Right lobe of liver (tissue), 6 donors: ENCODE measurements at regions not wholly inside any gene's neighbourhood (a gene's known extent, or its start where the extent isn't known, plus 50 kb on each side); places are given as distances from the start of the nearest gene placed in this dataset.

Experiments used
- ATAC-seq, 4 donors: fragments of 200-7000 bp; cut with Tn5 transposase; one replicate each; pipeline ENCODE4 v1.9.1; 2020; ENCODE audit warnings: mild to moderate bottlenecking in 4 of 4, moderate library complexity in 4 of 4
- DNase-seq, 3 donors: peaks; one replicate each; pipeline ENCODE4 v3.0.0-alpha.2; 2020
- H3K27ac ChIP-seq, 3 donors: fragments of 200-600 bp; one replicate each; pipeline ENCODE4 v1.8.0; 2022
- H3K27me3 ChIP-seq, 2 donors: fragments of 200-600 bp; one replicate each; pipeline ENCODE4 v1.8.0; 2022
- H3K36me3 ChIP-seq, 4 donors: fragments of 200-600 bp; sonication (generic) in 1 of 4; one replicate each; pipeline versions ENCODE4 v1.5.1 to v1.8.0; 2017 to 2022; ENCODE audit warnings: control low read depth in 1 of 4
- H3K4me1 ChIP-seq, 4 donors: fragments of 200-600 bp; sonication (generic) in 1 of 4; one replicate each; pipeline versions ENCODE4 v1.5.1 to v1.8.0; 2017 to 2022; ENCODE audit warnings: control low read depth in 1 of 4
- H3K4me3 ChIP-seq, 3 donors: fragments of 200-600 bp; one replicate each; pipeline ENCODE4 v1.8.0; 2022
- H3K9me3 ChIP-seq, 4 donors: fragments of 200-600 bp; sonication (generic) in 1 of 4; one replicate each; pipeline versions ENCODE4 v1.5.1 to v1.8.0; 2017 to 2022; ENCODE audit warnings: control low read depth in 1 of 4
- POLR2A ChIP-seq: fragments of 450-650 bp; IDR thresholded peaks from one replicate; pipeline ENCODE4 v1.6.1; 2017; ENCODE audit warnings: antibody characterized with exemption, mild to moderate bottlenecking
- WGBS: methylation state at CpG from one replicate; pipeline ENCODE4 v1.1.6; 2018; ENCODE audit warnings: low coverage, low lambda C conversion rate; ENCODE audit not compliant: insufficient coverage; ENCODE audit errors: missing lambda C conversion rate; 5-methylcytosine and 5-hydroxymethylcytosine counted together
- intact Hi-C, 2 donors: fragments of 100-400 bp; cut with DNase I; formaldehyde crosslinking; loops; one replicate each; pipeline versions ENCODE4 v1.11.2 to v1.14.1; 2022
- TF ChIP-seq, protein P1 (sequence below), 4 donors: fragments of 200-600 bp in 3 of 4; fragments of 450-650 bp in 1 of 4; IDR thresholded peaks; one replicate each; pipeline versions ENCODE4 v1.5.1 to v1.8.0; 2016 to 2022; ENCODE audit warnings: antibody characterized with exemption in 4 of 4, mild to moderate bottlenecking in 2 of 4
- donor health status: DM: no; HTN: yes; CAD: no.
- donor health status: DM: no; HTN: no; CAD: no.
- donor health status: DM: no; HTN: no; CAD: no.
- donor health status: DM: no; HTN: yes; CAD: no.
- donor health status: DM: no; HTN: yes; CAD: no.

GRCh38 chr10:10870523-10871241 is 147.0 kb upstream of the CELF2 start:
- H3K4me3 ChIP-seq: no peak overlapping the region
- intact Hi-C loops: no loop called here
- no peaks in the 10 kb centered on the region for H3K4me1 ChIP-seq
- ATAC-seq (no peak), DNase-seq (no peak)
- H3K9me3 ChIP-seq: no peaks in the 10 kb centered on the region
- no peaks in the 10 kb centered on the region for H3K36me3 ChIP-seq
- TF ChIP-seq, protein P1, sequence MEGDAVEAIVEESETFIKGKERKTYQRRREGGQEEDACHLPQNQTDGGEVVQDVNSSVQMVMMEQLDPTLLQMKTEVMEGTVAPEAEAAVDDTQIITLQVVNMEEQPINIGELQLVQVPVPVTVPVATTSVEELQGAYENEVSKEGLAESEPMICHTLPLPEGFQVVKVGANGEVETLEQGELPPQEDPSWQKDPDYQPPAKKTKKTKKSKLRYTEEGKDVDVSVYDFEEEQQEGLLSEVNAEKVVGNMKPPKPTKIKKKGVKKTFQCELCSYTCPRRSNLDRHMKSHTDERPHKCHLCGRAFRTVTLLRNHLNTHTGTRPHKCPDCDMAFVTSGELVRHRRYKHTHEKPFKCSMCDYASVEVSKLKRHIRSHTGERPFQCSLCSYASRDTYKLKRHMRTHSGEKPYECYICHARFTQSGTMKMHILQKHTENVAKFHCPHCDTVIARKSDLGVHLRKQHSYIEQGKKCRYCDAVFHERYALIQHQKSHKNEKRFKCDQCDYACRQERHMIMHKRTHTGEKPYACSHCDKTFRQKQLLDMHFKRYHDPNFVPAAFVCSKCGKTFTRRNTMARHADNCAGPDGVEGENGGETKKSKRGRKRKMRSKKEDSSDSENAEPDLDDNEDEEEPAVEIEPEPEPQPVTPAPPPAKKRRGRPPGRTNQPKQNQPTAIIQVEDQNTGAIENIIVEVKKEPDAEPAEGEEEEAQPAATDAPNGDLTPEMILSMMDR (IDR thresholded peaks at IDR 0.05): no peak
- TF ChIP-seq POLR2A: no peak
- no peak overlapping the region for H3K27ac ChIP-seq
- H3K27me3 ChIP-seq: no peaks in the 10 kb centered on the region
- WGBS: 58% methylated on average over 16 of the region's 16 CpGs

GRCh38 chr10:10871352-10871751 is 146.3 kb upstream of the CELF2 start:
- intact Hi-C loops: no loop called here
- Histone ChIP-seq H3K4me1 (no peaks in the 10 kb centered on the region), H3K27ac (no peak overlapping the region), H3K4me3 (no peak overlapping the region), H3K9me3 (no peaks in the 10 kb centered on the region), H3K36me3 (no peaks in the 10 kb centered on the region), H3K27me3 (no peaks in the 10 kb centered on the region)
- no peak for DNase-seq
- WGBS: 44% methylated on average over 7 of the region's 7 CpGs
- TF ChIP-seq, protein P1 (IDR thresholded peaks at IDR 0.05): no peak
- no peak for TF ChIP-seq POLR2A
- no peak for ATAC-seq

DNA sequence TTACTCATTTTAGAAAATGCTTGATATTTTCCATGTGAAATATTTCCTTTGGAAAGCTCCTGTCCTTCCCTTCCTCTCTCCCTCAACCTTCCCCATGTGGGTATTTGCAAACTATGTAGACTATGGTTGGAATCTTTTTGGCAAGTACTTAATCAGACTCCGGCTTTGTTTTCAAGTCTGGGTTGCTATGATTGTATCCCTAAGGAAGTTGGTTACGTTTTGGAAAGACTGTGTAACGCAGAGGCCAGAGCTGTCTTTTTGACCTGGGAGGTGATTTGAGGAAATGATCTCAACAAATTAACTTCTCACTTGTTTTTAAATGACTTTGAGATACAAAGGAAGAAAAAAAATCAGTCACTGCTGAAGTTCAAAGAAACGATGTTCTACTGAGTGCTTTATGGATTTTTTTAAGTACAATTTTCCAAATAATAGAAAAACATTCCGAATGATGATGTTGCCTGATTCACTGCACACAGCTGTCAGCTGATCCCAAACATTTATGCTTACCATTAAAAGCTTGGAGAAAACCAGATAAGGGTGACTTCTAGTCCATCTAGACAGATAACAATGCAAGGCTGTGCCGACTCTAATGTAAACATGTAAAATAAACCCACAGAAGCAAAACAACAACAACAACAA is 145.5 kb upstream of the CELF2 start:
- Histone ChIP-seq H3K27ac (no peak overlapping the region), H3K4me3 (no peak overlapping the region), H3K36me3 (no peaks in the 10 kb centered on the region), H3K9me3 (no peaks in the 10 kb centered on the region), H3K27me3 (no peaks in the 10 kb centered on the region), H3K4me1 (no peaks in the 10 kb centered on the region)
- no peak for DNase-seq
- peak in 1 of 4 donors; percentile 30 for ATAC-seq
- WGBS: 19% methylated on average over 6 of the region's 6 CpGs
- intact Hi-C loops: no loop called here
- TF ChIP-seq POLR2A: no peak
- TF ChIP-seq, protein P1 (IDR thresholded peaks at IDR 0.05): no peak

- Histone ChIP-seq H3K27ac (no peak overlapping the region), H3K27me3 (no peaks in the 10 kb centered on the region), H3K4me3 (no peak overlapping the region), H3K36me3 (no peaks in the 10 kb centered on the region), H3K4me1 (no peaks in the 10 kb centered on the region), H3K9me3 (no peaks in the 10 kb centered on the region)
- intact Hi-C loops: no loop called here
- ATAC-seq: no peak
- TF ChIP-seq, protein P1 (IDR thresholded peaks at IDR 0.05): no peak
- TF ChIP-seq POLR2A: no peak
- WGBS: 10% methylated on average over 2 of the region's 2 CpGs
- no peak for DNase-seq
Observed at GRCh38 chr10:10872764-10873163, 144.9 kb upstream of the CELF2 start.
